T1000 (cell line): ENCODE measurements at regions not wholly inside any gene's neighbourhood (a gene's known extent, or its start where the extent isn't known, plus 50 kb on each side); places are given as distances from the start of the nearest gene placed in this dataset.

ENCODE experiments used
- DNase-seq: peaks from one replicate; lab custom pipeline; 2025; ENCODE audit warnings: mixed read lengths; lab: John Stamatoyannopoulos, UW

GRCh38 chr3:6091262-6091661, 769.7 kb upstream of the GRM7 start:
- DNase-seq = no peak

GRCh38 chr3:6095006-6095405, 765.9 kb upstream of the GRM7 start:
- DNase-seq = no peak

GRCh38 chr3:6097021-6097420, 763.9 kb upstream of the GRM7 start:
- no peak for DNase-seq

- no peak for DNase-seq
These were observed 763.4 kb upstream of the GRM7 start for GRCh38 chr3:6097556-6097955.

GRCh38 chr3:6098516-6099157, 762.3 kb upstream of the GRM7 start:
- no peak for DNase-seq

GRCh38 chr3:6099458-6100075, 761.3 kb upstream of the GRM7 start:
- DNase-seq = no peak

GRCh38 chr3:6105187-6105586, 755.7 kb upstream of the GRM7 start:
- DNase-seq = no peak

- no peak for DNase-seq
These were observed 752.0 kb upstream of the GRM7 start for GRCh38 chr3:6108957-6109356.

GRCh38 chr3:6110451-6110850, 750.5 kb upstream of the GRM7 start:
- no peak for DNase-seq

GRCh38 chr3:6112546-6112945, 748.4 kb upstream of the GRM7 start:
- DNase-seq = no peak

GRCh38 chr3:6113338-6113737, 747.6 kb upstream of the GRM7 start:
- DNase-seq = no peak

GRCh38 chr3:6119367-6119766, 741.5 kb upstream of the GRM7 start:
- no peak for DNase-seq

GRCh38 chr3:6120786-6121185, 740.1 kb upstream of the GRM7 start:
- peak; percentile 18 for DNase-seq

- DNase-seq = no peak
These were observed 736.0 kb upstream of the GRM7 start for GRCh38 chr3:6124875-6125274.

GRCh38 chr3:6125520-6125919, 735.4 kb upstream of the GRM7 start:
- DNase-seq = no peak

GRCh38 chr3:6132684-6133432, 728.1 kb upstream of the GRM7 start:
- DNase-seq = no peak

GRCh38 chr3:6142707-6143106, 718.2 kb upstream of the GRM7 start:
- DNase-seq = no peak

GRCh38 chr3:6147883-6148282, 713.0 kb upstream of the GRM7 start:
- DNase-seq = no peak

GRCh38 chr3:6155650-6156338, 705.1 kb upstream of the GRM7 start:
- DNase-seq = no peak

- DNase-seq = no peak
These were observed 695.0 kb upstream of the GRM7 start for GRCh38 chr3:6165951-6166350.

GRCh38 chr3:6168256-6168655, 692.7 kb upstream of the GRM7 start:
- no peak for DNase-seq

- DNase-seq = no peak
These were observed 687.9 kb upstream of the GRM7 start for GRCh38 chr3:6172871-6173642.
